Keratinocyte (primary cell): ENCODE measurements at regions not wholly inside any gene's neighbourhood (a gene's known extent, or its start where the extent isn't known, plus 50 kb on each side); places are given as distances from the start of the nearest gene placed in this dataset.

Experiments used
- DNase-seq: peaks from one replicate; pipeline ENCODE4 v3.0.0-alpha.2; 2011; ENCODE audit warnings: low read depth, missing footprints, low spot score
- FAIRE-seq: peaks from 2 replicates; lab custom pipeline; 2011; peaks lifted over from hg19 to GRCh38; lab: Jason Lieb, UNC
- H2AFZ ChIP-seq: 2 replicates; pipeline ENCODE4 v1.6.0; 2012; ENCODE audit warnings: low read length, control low read depth, inconsistent platforms; ENCODE audit not compliant: control insufficient read depth
- H3K27ac ChIP-seq: 2 replicates; pipeline ENCODE4 v1.5.1; 2011; ENCODE audit warnings: low read length; ENCODE audit not compliant: control insufficient read depth, insufficient read depth
- H3K27me3 ChIP-seq: 3 replicates; pipeline ENCODE4 v1.6.0; 2011; ENCODE audit warnings: low read length; ENCODE audit not compliant: control insufficient read depth, insufficient read depth; ENCODE audit errors: extremely low read depth
- H3K36me3 ChIP-seq, 2 experiments: 2 replicates in 1 of 2; 3 replicates in 1 of 2; pipeline ENCODE4 v1.5.1; 2011; ENCODE audit warnings: low read length in 2 of 2, mild to moderate bottlenecking in 1 of 2; ENCODE audit not compliant: control insufficient read depth in 2 of 2, insufficient read depth in 2 of 2; ENCODE audit errors: extremely low read depth in 1 of 2
- H3K4me1 ChIP-seq: 3 replicates; pipeline ENCODE4 v1.5.1; 2011; ENCODE audit warnings: low read length; ENCODE audit not compliant: control insufficient read depth, insufficient read depth; ENCODE audit errors: extremely low read depth
- H3K4me2 ChIP-seq: 3 replicates; pipeline ENCODE4 v1.6.0; 2011; ENCODE audit warnings: low read depth, low read length; ENCODE audit not compliant: control insufficient read depth, insufficient read depth; ENCODE audit errors: extremely low read depth
- H3K4me3 ChIP-seq, 3 experiments: fragments of 200-600 bp in 1 of 3; sonication (generic) in 1 of 3; 2 replicates in 2 of 3; 3 replicates in 1 of 3; pipeline ENCODE4 v1.5.1; 2011 to 2016; ENCODE audit warnings: low read length in 3 of 3, mild to moderate bottlenecking in 3 of 3, control low read depth in 2 of 3, inconsistent platforms in 1 of 3, low read depth in 1 of 3, mixed read lengths in 1 of 3, mixed run types in 1 of 3, moderate library complexity in 1 of 3; ENCODE audit not compliant: control insufficient read depth in 2 of 3, insufficient read depth in 2 of 3; ENCODE audit errors: extremely low read depth in 1 of 3
- H3K79me2 ChIP-seq: 2 replicates; pipeline ENCODE4 v1.6.0; 2012; ENCODE audit warnings: low read length; ENCODE audit not compliant: control insufficient read depth, insufficient read depth
- H3K9ac ChIP-seq: 3 replicates; pipeline ENCODE4 v1.6.0; 2011; ENCODE audit warnings: low read length; ENCODE audit not compliant: control insufficient read depth, insufficient read depth; ENCODE audit errors: extremely low read depth
- H3K9me1 ChIP-seq: 3 replicates; pipeline ENCODE4 v1.6.0; 2011; ENCODE audit warnings: low read length; ENCODE audit not compliant: control insufficient read depth, insufficient read depth; ENCODE audit errors: extremely low read depth
- H3K9me3 ChIP-seq: 2 replicates; pipeline ENCODE4 v1.5.1; 2012; ENCODE audit warnings: low read depth, low read length; ENCODE audit not compliant: control insufficient read depth
- H4K20me1 ChIP-seq: 3 replicates; pipeline ENCODE4 v1.6.0; 2011; ENCODE audit warnings: low read length; ENCODE audit not compliant: control insufficient read depth, insufficient read depth; ENCODE audit errors: extremely low read depth
- CTCF ChIP-seq, 3 experiments: IDR thresholded peaks in 1 of 3; conservative IDR thresholded peaks in 1 of 3; optimal IDR thresholded peaks in 1 of 3; 2 replicates in 2 of 3; 3 replicates in 1 of 3; pipeline versions ENCODE3 to v1.5.1; 2011; ENCODE audit warnings: low read length in 3 of 3, mild to moderate bottlenecking in 3 of 3, moderate library complexity in 2 of 3, control low read depth in 1 of 3, inconsistent platforms in 1 of 3; ENCODE audit not compliant: insufficient read depth in 2 of 3; ENCODE audit errors: extremely low read depth in 1 of 3
- EZH2 ChIP-seq: IDR thresholded peaks from one replicate; pipeline ENCODE4 v1.6.1; 2012; ENCODE audit warnings: inconsistent platforms, mild to moderate bottlenecking, low read length, moderate library complexity
- dilution Hi-C: fragments of 300-500 bp; cut with MboI; formaldehyde crosslinking; loops from one replicate; pipeline ENCODE4 v1.7.0; 2020; ENCODE audit warnings: low sequenced_read_pairs; ENCODE audit not compliant: extremely low pct_ligation_motif_present

GRCh38 chr14:96938946-96939345, 141.8 kb downstream of the VRK1 start:
- dilution Hi-C loops: no loop called here
- Histone ChIP-seq H3K36me3 (no peaks in the 10 kb centered on the region), H2AFZ (no peak overlapping the region), H3K4me1 (no peaks in the 10 kb centered on the region), H3K9me3 (no peaks in the 10 kb centered on the region), H3K4me3 (no peak overlapping the region), H3K4me2 (no peak overlapping the region), H3K27me3 (no peaks in the 10 kb centered on the region), H3K9me1 (no peaks in the 10 kb centered on the region), H4K20me1 (no peaks in the 10 kb centered on the region), H3K27ac (no peak overlapping the region), H3K79me2 (no peaks in the 10 kb centered on the region), H3K9ac (no peak overlapping the region)
- peak in 1 of 3 experiments; percentile 16 for TF ChIP-seq CTCF (optimal IDR thresholded peaks at IDR 0.05 in 1 of 3, IDR thresholded peaks at IDR 0.05 in 1 of 3, conservative IDR thresholded peaks at IDR 0.05 in 1 of 3; ENCODE audit: extremely low read depth in 1 of 3, insufficient read depth in 2 of 3, low read length in 3 of 3)
- no peak for TF ChIP-seq EZH2
- DNase-seq (no peak), FAIRE-seq (no peak)

DNA sequence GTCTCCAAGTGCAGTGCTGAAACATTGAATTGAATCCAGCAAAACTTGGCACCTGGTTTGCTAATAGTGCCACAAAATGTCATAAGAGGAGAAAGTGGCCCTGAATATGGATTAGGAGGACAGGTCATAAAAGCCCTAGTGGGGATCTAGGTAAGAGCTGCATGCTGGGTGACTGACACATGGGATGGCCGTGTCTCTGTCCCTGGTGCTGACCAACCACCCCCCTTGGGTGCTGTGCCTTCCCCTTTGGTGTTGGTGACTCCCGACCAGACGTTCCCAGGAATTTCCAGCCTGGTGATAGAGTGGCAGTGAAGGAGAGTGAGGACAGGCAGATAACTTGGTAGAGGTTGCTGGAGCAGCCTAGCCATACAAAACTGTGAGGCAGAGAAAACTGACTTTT, 142.8 kb downstream of the VRK1 start:
- dilution Hi-C loops: no loop called here
- no peak overlapping the region for H3K9ac ChIP-seq
- no peak overlapping the region for H3K27ac ChIP-seq
- H3K9me1 ChIP-seq: no peaks in the 10 kb centered on the region
- no peaks in the 10 kb centered on the region for H3K27me3 ChIP-seq
- no peaks in the 10 kb centered on the region for H3K79me2 ChIP-seq
- H3K4me2 ChIP-seq: no peak overlapping the region
- no peak for DNase-seq
- H3K36me3 ChIP-seq: no peaks in the 10 kb centered on the region
- no peaks in the 10 kb centered on the region for H3K9me3 ChIP-seq
- FAIRE-seq: no peak
- no peak for TF ChIP-seq CTCF (optimal IDR thresholded peaks at IDR 0.05 in 1 of 3, IDR thresholded peaks at IDR 0.05 in 1 of 3, conservative IDR thresholded peaks at IDR 0.05 in 1 of 3; ENCODE audit: extremely low read depth in 1 of 3, insufficient read depth in 2 of 3, low read length in 3 of 3)
- no peak for TF ChIP-seq EZH2
- no peak overlapping the region for H3K4me3 ChIP-seq
- no peak overlapping the region for H2AFZ ChIP-seq
- H3K4me1 ChIP-seq: no peaks in the 10 kb centered on the region
- no peaks in the 10 kb centered on the region for H4K20me1 ChIP-seq
